Keratinocyte (primary cell): ENCODE measurements at regions not wholly inside any gene's neighbourhood (a gene's known extent, or its start where the extent isn't known, plus 50 kb on each side); places are given as distances from the start of the nearest gene placed in this dataset.

Source experiments
- CTCF ChIP-seq, 3 experiments: IDR thresholded peaks in 1 of 3; conservative IDR thresholded peaks in 1 of 3; optimal IDR thresholded peaks in 1 of 3; 2 replicates in 2 of 3; 3 replicates in 1 of 3; pipeline versions ENCODE3 to v1.5.1; 2011; ENCODE audit warnings: low read length in 3 of 3, mild to moderate bottlenecking in 3 of 3, moderate library complexity in 2 of 3, control low read depth in 1 of 3, inconsistent platforms in 1 of 3; ENCODE audit not compliant: insufficient read depth in 2 of 3; ENCODE audit errors: extremely low read depth in 1 of 3
- EZH2 ChIP-seq: IDR thresholded peaks from one replicate; pipeline ENCODE4 v1.6.1; 2012; ENCODE audit warnings: inconsistent platforms, mild to moderate bottlenecking, low read length, moderate library complexity

DNA sequence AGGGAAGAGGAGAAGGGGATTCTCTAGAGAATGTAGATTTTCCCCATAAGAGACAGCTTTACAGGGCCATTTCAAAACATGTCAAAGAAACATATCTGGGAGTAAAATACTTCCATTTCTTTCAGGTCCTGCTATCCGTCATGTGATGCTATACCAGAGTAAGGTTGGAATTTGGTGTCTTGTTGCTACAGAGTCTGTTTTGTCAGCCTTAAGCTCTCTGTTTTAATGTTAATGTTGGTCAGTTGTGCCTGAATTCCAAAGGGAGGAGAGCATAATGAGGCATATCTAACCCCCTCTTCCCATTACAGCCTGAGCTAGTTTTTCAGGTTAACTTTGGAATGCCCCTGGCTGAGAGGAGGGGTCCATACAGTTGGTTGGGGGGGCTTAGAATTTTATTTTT lies 94.7 kb upstream of the CCDC71L start:
- TF ChIP-seq CTCF (optimal IDR thresholded peaks at IDR 0.05 in 1 of 3, IDR thresholded peaks at IDR 0.05 in 1 of 3, conservative IDR thresholded peaks at IDR 0.05 in 1 of 3; ENCODE audit: extremely low read depth in 1 of 3, insufficient read depth in 2 of 3, low read length in 3 of 3): no peak
- no peak for TF ChIP-seq EZH2
